Osteoblast (primary cell): ENCODE measurements at regions not wholly inside any gene's neighbourhood (a gene's known extent, or its start where the extent isn't known, plus 50 kb on each side); places are given as distances from the start of the nearest gene placed in this dataset.
"Not testable (repeated sequence)": the region's sequence is repeated elsewhere in the genome, so short reads cannot be mapped to it uniquely, and the experiment has no call there.

Experiments
- DNase-seq: peaks from one replicate; pipeline ENCODE4 v3.0.0; 2011; ENCODE audit warnings: low spot score, mixed read lengths; ENCODE audit not compliant: insufficient read length; ENCODE audit errors: missing footprints
- H2AFZ ChIP-seq: 2 replicates; pipeline ENCODE4 v1.6.0; 2011; ENCODE audit warnings: mild to moderate bottlenecking, low read length
- H3K27ac ChIP-seq: 2 replicates; pipeline ENCODE4 v1.5.1; 2011; ENCODE audit warnings: mild to moderate bottlenecking, low read depth, low read length, moderate library complexity
- H3K27me3 ChIP-seq: 2 replicates; pipeline ENCODE4 v1.6.0; 2012; ENCODE audit warnings: mild to moderate bottlenecking, control low read depth, inconsistent platforms, low read length, moderate library complexity; ENCODE audit not compliant: insufficient read depth
- H3K36me3 ChIP-seq: 2 replicates; pipeline ENCODE4 v1.5.1; 2011; ENCODE audit warnings: mild to moderate bottlenecking, low read length, control low read depth, moderate library complexity; ENCODE audit not compliant: insufficient read depth
- H3K4me1 ChIP-seq: 2 replicates; pipeline ENCODE4 v1.5.1; 2011; ENCODE audit warnings: mild to moderate bottlenecking, low read length, control low read depth, moderate library complexity; ENCODE audit not compliant: insufficient read depth
- H3K4me2 ChIP-seq: 2 replicates; pipeline ENCODE4 v1.6.0; 2011; ENCODE audit warnings: mild to moderate bottlenecking, low read length; ENCODE audit not compliant: insufficient read depth
- H3K4me3 ChIP-seq: fragments of 200-600 bp; sonication (generic); 3 replicates; pipeline ENCODE4 v1.5.1; 2012; ENCODE audit warnings: mild to moderate bottlenecking, low read length, inconsistent platforms; ENCODE audit not compliant: insufficient read depth
- H3K79me2 ChIP-seq: 2 replicates; pipeline ENCODE4 v1.6.0; 2012; ENCODE audit warnings: mild to moderate bottlenecking, low read length, control low read depth, inconsistent platforms; ENCODE audit not compliant: insufficient read depth
- H3K9me3 ChIP-seq: 2 replicates; pipeline ENCODE4 v1.5.1; 2011; ENCODE audit warnings: low read depth, low read length, control low read depth
- H4K20me1 ChIP-seq: 2 replicates; pipeline ENCODE4 v1.6.0; 2012; ENCODE audit warnings: mild to moderate bottlenecking, low read length, control low read depth; ENCODE audit not compliant: insufficient read depth
- CTCF ChIP-seq: IDR thresholded peaks from 2 replicates; pipeline ENCODE4 v1.5.1; 2011; ENCODE audit warnings: mild to moderate bottlenecking, low read depth, low read length, moderate library complexity; ENCODE audit errors: extremely low read depth

- H3K27ac ChIP-seq = peak overlapping the region; percentile 63
- no peak for TF ChIP-seq CTCF
- H3K4me2 ChIP-seq = peak overlapping the region; percentile 23
Observed at GRCh38 chr4:158094413-158095134, 78.3 kb downstream of the GASK1B start.

GRCh38 chr4:158090323-158090722 is 82.5 kb downstream of the GASK1B start:
- no peaks in the 10 kb centered on the region for H3K9me3 ChIP-seq
- peak overlapping the region; percentile 10 for H3K4me3 ChIP-seq
- no peaks in the 10 kb centered on the region for H3K36me3 ChIP-seq
- H4K20me1 ChIP-seq = no peaks in the 10 kb centered on the region
- H3K4me1 ChIP-seq = peaks cover 13% of the 10 kb centered on the region
- H3K79me2 ChIP-seq = no peaks in the 10 kb centered on the region
- peak overlapping the region; percentile 2 for H3K27ac ChIP-seq
- no peak for TF ChIP-seq CTCF
- H3K4me2 ChIP-seq = peak overlapping the region; percentile 63
- peak overlapping the region; percentile 78 for H2AFZ ChIP-seq
- peak; percentile 65 for DNase-seq
- H3K27me3 ChIP-seq = no peaks in the 10 kb centered on the region

More at GRCh38 chr4:158094413-158095134, 78.3 kb downstream of the GASK1B start:
- Histone ChIP-seq H3K4me3 (no peak overlapping the region), H4K20me1 (no peaks in the 10 kb centered on the region), H3K79me2 (no peaks in the 10 kb centered on the region), H3K36me3 (no peaks in the 10 kb centered on the region), H3K27me3 (no peaks in the 10 kb centered on the region), H3K4me1 (peaks cover 13% of the 10 kb centered on the region), H3K9me3 (no peaks in the 10 kb centered on the region), H2AFZ (no peak overlapping the region)
- DNase-seq = peak; percentile 39

- H2AFZ ChIP-seq = peak overlapping the region; percentile 78
- not testable (repeated sequence) for H3K27ac ChIP-seq, H3K9me3 ChIP-seq, H4K20me1 ChIP-seq, H3K27me3 ChIP-seq, H3K4me1 ChIP-seq, H3K36me3 ChIP-seq, H3K79me2 ChIP-seq, DNase-seq
- H3K4me3 ChIP-seq = peak overlapping the region; percentile 10
- H3K4me2 ChIP-seq = peak overlapping the region; percentile 63
Observed at GRCh38 chr4:158089897-158090296, 82.9 kb downstream of the GASK1B start.

GRCh38 chr4:158080354-158080753 is 92.5 kb downstream of the GASK1B start:
- Histone ChIP-seq H3K9me3 (no peaks in the 10 kb centered on the region), H3K27ac (no peak overlapping the region), H4K20me1 (no peaks in the 10 kb centered on the region), H3K27me3 (no peaks in the 10 kb centered on the region), H3K36me3 (no peaks in the 10 kb centered on the region), H3K4me2 (no peak overlapping the region), H3K4me3 (no peak overlapping the region), H3K79me2 (no peaks in the 10 kb centered on the region), H2AFZ (no peak overlapping the region), H3K4me1 (no peaks in the 10 kb centered on the region)
- DNase-seq = no peak
- no peak for TF ChIP-seq CTCF
